ENCODE measurements at regions not wholly inside any gene's neighbourhood (a gene's known extent, or its start where the extent isn't known, plus 50 kb on each side); places are given as distances from the start of the nearest gene placed in this dataset.

DNA sequence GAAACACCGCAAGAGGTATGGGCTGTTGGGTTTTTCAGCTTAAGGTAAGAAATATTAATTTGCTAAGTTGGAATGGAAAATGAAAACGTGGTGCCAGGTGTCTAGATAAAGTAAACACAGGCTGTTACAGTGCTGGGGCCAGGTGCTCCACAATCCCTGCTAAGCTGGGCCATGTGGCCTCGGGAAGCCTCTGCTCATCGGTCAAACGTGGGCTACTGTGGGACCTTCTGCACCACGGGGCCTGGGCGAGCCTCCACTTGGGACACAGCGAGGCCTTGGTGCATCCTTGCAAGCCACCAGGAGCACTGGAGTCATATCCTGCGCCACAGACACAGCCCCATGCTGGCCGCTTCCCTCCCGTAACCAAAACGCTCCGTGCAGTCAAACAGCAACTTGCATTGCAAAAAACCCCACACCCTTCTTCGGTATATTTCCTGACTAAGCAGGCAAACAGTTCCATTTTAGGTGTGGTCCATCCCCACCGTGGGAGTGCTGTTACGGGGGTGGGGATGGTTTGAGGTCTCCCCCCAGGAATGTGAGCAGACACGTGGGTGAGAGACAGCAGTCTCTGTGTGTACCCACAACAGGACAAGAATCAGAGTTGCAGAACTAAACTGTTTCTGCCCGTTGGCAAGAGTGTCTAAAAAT, 96.3 kb upstream of the SOX1 start:
- intact Hi-C loops (cut with DNase I) = no loop called here
- Histone ChIP-seq H3K4me1 (no peaks in the 10 kb centered on the region), H3K4me3 (no peak overlapping the region), H3K36me3 (ENCODE audit: insufficient read depth in 1 of 2, low read depth in 1 of 2) (no peaks in the 10 kb centered on the region), H3K27me3 (ENCODE audit: insufficient read depth in 3 of 3, low read length in 2 of 3) (peaks cover 3 to 49% (median 13%) of the 10 kb centered on the region in 3 donors), H3K27ac (no peak overlapping the region), H3K9me3 (no peaks in the 10 kb centered on the region)
- DNase-seq (no peak), ATAC-seq (no peak)
- TF ChIP-seq, protein P1, sequence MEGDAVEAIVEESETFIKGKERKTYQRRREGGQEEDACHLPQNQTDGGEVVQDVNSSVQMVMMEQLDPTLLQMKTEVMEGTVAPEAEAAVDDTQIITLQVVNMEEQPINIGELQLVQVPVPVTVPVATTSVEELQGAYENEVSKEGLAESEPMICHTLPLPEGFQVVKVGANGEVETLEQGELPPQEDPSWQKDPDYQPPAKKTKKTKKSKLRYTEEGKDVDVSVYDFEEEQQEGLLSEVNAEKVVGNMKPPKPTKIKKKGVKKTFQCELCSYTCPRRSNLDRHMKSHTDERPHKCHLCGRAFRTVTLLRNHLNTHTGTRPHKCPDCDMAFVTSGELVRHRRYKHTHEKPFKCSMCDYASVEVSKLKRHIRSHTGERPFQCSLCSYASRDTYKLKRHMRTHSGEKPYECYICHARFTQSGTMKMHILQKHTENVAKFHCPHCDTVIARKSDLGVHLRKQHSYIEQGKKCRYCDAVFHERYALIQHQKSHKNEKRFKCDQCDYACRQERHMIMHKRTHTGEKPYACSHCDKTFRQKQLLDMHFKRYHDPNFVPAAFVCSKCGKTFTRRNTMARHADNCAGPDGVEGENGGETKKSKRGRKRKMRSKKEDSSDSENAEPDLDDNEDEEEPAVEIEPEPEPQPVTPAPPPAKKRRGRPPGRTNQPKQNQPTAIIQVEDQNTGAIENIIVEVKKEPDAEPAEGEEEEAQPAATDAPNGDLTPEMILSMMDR (IDR thresholded peaks at IDR 0.05) = no peak
- WGBS, 3 donors = 62 to 72% (median 62%) methylated on average over 18 of the region's 18 CpGs

DNA sequence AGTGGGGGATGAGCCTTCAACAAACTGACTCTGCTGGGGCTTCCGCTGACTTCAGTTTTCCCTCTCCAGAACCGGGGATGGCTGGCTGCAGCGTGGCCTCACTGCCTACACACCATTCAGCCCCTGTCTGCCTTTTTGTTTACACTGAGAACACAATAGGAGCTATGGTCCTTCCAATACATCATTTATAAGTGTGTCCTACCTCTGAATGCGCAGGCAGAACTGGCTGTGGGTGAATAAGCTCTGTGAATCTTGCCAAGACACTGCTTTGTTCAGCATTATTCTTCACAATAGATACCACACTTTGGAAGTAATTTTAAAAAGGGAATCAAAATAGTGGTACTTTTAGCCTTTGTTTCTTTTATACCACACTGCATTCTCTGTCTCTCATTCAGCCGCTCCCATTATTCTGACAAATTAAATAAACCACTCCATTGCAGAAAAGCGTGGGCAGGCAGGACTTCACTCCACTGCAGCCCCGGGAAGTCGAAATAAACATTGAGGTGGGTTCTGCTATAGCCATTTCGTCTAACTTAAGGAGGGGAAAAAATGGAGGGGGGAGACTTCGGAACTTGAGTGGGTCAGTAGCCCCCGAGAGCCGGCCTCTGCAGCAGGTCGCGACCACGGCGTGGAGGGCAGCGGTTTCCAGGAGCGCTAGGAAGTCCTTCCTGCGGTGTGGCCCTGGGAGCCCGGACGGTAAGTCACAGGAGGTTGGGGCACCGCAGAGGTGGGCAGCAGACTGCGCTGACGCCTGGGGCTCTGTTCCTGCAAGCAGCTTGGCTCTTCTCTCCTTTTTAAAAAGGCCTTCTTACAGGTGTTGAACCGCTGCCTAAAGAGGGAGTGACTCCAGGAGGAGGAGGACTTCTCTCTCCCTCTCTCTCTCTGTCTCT, 94.8 kb upstream of the SOX1 start:
- DNase-seq = no peak
- ATAC-seq = no peak
- intact Hi-C loops (cut with DNase I) = no loop called here
- H3K9me3 ChIP-seq = no peaks in the 10 kb centered on the region
- H3K4me1 ChIP-seq = no peaks in the 10 kb centered on the region
- 67 to 73% (median 67%) methylated on average over 25 of the region's 25 CpGs for WGBS, 3 donors
- H3K4me3 ChIP-seq = no peak overlapping the region
- H3K27me3 ChIP-seq (ENCODE audit: insufficient read depth in 3 of 3, low read length in 2 of 3) = peaks cover 3 to 49% (median 13%) of the 10 kb centered on the region in 3 donors
- TF ChIP-seq, protein P1 (IDR thresholded peaks at IDR 0.05) = no peak
- H3K27ac ChIP-seq = no peak overlapping the region
- no peaks in the 10 kb centered on the region for H3K36me3 ChIP-seq (ENCODE audit: insufficient read depth in 1 of 2, low read depth in 1 of 2)

DNA sequence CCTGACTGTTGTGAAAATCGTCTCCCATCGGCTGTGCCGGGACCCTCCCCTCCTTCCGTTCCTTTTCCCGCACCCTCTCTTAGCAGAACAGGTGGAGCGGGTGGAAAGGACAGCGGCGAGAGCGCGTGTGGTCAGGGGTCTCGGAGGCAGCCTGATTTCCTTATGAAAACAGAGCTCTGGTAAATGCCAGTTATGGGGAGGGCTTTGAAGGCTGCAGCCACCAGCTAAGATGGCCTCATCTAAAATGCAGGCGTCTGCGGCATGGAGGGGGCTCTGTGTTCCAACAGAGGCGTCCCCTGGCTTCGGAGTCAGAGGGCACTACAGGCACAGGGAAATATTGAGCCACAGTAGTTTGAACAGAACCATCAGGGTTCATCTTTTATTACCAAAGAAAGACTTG, 93.8 kb upstream of the SOX1 start:
- TF ChIP-seq, protein P1 (IDR thresholded peaks at IDR 0.05) = no peak
- peaks cover 3 to 50% (median 10%) of the 10 kb centered on the region in 3 donors for H3K27me3 ChIP-seq (ENCODE audit: insufficient read depth in 3 of 3, low read length in 2 of 3)
- ATAC-seq = no peak
- 11 to 20% (median 16%) methylated on average over 15 of the region's 15 CpGs for WGBS, 3 donors
- DNase-seq = no peak
- H3K36me3 ChIP-seq (ENCODE audit: insufficient read depth in 1 of 2, low read depth in 1 of 2) = no peaks in the 10 kb centered on the region
- no peaks in the 10 kb centered on the region for H3K9me3 ChIP-seq
- H3K4me1 ChIP-seq = no peaks in the 10 kb centered on the region
- intact Hi-C loops (cut with DNase I) = no loop called here
- no peak overlapping the region for H3K27ac ChIP-seq
- no peak overlapping the region for H3K4me3 ChIP-seq

DNA sequence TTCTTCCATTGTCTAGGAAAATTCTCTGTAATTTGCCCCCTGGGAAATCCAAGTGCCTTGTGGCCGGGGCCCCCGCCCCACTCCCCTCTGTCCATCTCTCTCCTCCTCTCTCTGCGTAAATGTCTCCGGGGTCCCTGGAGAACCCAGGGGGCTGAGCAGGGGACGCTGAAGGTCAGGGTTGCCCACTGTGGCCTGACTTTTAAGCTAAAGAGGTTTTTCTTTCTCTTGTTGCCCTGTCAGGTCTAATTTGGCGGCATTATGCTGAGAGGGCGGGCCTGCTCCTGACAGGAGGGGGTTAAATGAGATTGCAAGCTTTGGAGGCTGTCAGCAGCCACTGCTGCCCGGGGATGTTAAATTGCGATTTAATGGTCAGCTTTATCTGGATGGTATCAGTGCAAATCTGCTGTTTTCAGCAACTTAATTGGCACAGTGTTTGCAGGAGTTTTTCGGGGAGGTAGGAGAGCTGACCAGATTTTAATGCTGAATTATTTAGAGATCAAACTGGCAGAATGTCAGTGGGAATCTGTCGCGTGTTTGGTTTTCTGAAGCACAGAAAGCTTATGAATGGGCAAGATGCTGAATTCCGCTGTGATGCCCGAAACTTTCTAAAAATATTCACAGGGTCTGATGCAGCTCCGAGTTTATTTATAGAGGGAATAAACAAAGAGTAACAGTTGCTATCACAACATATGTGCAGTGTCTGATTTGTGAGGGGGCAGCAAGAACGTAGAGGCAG, 93.2 kb upstream of the SOX1 start:
- no peak overlapping the region for H3K4me3 ChIP-seq
- H3K36me3 ChIP-seq (ENCODE audit: insufficient read depth in 1 of 2, low read depth in 1 of 2) = no peaks in the 10 kb centered on the region
- peaks cover 3 to 55% (median 11%) of the 10 kb centered on the region in 3 donors for H3K27me3 ChIP-seq (ENCODE audit: insufficient read depth in 3 of 3, low read length in 2 of 3)
- no peaks in the 10 kb centered on the region for H3K4me1 ChIP-seq
- TF ChIP-seq, protein P1 (IDR thresholded peaks at IDR 0.05) = no peak
- intact Hi-C loops (cut with DNase I) = no loop called here
- 7 to 12% (median 12%) methylated on average over 16 of the region's 16 CpGs for WGBS, 3 donors
- ATAC-seq (no peak), DNase-seq (no peak)
- no peak overlapping the region for H3K27ac ChIP-seq
- no peaks in the 10 kb centered on the region for H3K9me3 ChIP-seq
